Cardiac muscle cell (in vitro differentiated cells and primary cell): ENCODE measurements at regions not wholly inside any gene's neighbourhood (a gene's known extent, or its start where the extent isn't known, plus 50 kb on each side); places are given as distances from the start of the nearest gene placed in this dataset.
A peak's percentile ranks its signal among the peaks of the same experiment; 100 is the strongest.

Experiments
- DNase-seq, 2 donors: peaks; one replicate each; pipeline versions ENCODE4 v3.0.0 to v3.0.0-alpha.2; 2010 to 2017; ENCODE audit warnings: low read depth in 1 of 2, low spot score in 1 of 2
- H3K27ac ChIP-seq: fragments of 200-600 bp; sonication (generic); 2 replicates; pipeline ENCODE4 v1.5.1; 2016
- H3K27me3 ChIP-seq: fragments of 200-600 bp; sonication (generic); 2 replicates; pipeline ENCODE4 v1.6.0; 2016; ENCODE audit warnings: control low read depth
- H3K36me3 ChIP-seq: fragments of 200-600 bp; sonication (generic); 2 replicates; pipeline ENCODE4 v1.5.1; 2016; ENCODE audit warnings: control low read depth
- H3K4me1 ChIP-seq: fragments of 200-600 bp; sonication (generic); 2 replicates; pipeline ENCODE4 v1.8.1; 2017; ENCODE audit warnings: low read depth, mild to moderate bottlenecking, mixed run types
- H3K4me3 ChIP-seq: fragments of 200-600 bp; sonication (generic); 2 replicates; pipeline ENCODE4 v1.5.1; 2016; ENCODE audit warnings: mild to moderate bottlenecking
- H3K9me3 ChIP-seq: fragments of 200-600 bp; sonication (generic); 2 replicates; pipeline ENCODE4 v1.5.1; 2017; ENCODE audit warnings: low read depth, mild to moderate bottlenecking, control low read depth
- CTCF ChIP-seq: IDR thresholded peaks from 2 replicates; pipeline ENCODE4 v1.5.1; 2012; ENCODE audit warnings: low read depth, mild to moderate bottlenecking, low read length

- H3K4me3 ChIP-seq: no peak overlapping the region
- peak in 1 of 2 donors; percentile 80 for DNase-seq
- no peaks in the 10 kb centered on the region for H3K27me3 ChIP-seq
- no peaks in the 10 kb centered on the region for H3K36me3 ChIP-seq
- no peak overlapping the region for H3K27ac ChIP-seq
- H3K9me3 ChIP-seq: no peaks in the 10 kb centered on the region
- TF ChIP-seq CTCF: no peak
- peaks cover 11% of the 10 kb centered on the region for H3K4me1 ChIP-seq
Observed at GRCh38 chr7:132650498-132650897, 74.2 kb upstream of the PLXNA4 start.

GRCh38 chr7:132647311-132647710 is 71.0 kb upstream of the PLXNA4 start:
- Histone ChIP-seq H3K9me3 (no peaks in the 10 kb centered on the region), H3K27me3 (no peaks in the 10 kb centered on the region), H3K4me1 (no peaks in the 10 kb centered on the region), H3K4me3 (no peak overlapping the region), H3K36me3 (no peaks in the 10 kb centered on the region), H3K27ac (no peak overlapping the region)
- TF ChIP-seq CTCF: no peak
- DNase-seq: no peak

GRCh38 chr7:132646052-132646451 is 69.8 kb upstream of the PLXNA4 start:
- H3K9me3 ChIP-seq: no peaks in the 10 kb centered on the region
- no peaks in the 10 kb centered on the region for H3K36me3 ChIP-seq
- peaks cover 6% of the 10 kb centered on the region for H3K4me1 ChIP-seq
- H3K27ac ChIP-seq: no peak overlapping the region
- peak in 1 of 2 donors; percentile 10 for DNase-seq
- no peak overlapping the region for H3K4me3 ChIP-seq
- no peaks in the 10 kb centered on the region for H3K27me3 ChIP-seq
- TF ChIP-seq CTCF: no peak

- peak in 1 of 2 donors; percentile 15 for DNase-seq
- H3K4me3 ChIP-seq: no peak overlapping the region
- no peaks in the 10 kb centered on the region for H3K27me3 ChIP-seq
- TF ChIP-seq CTCF: no peak
- H3K36me3 ChIP-seq: no peaks in the 10 kb centered on the region
- H3K4me1 ChIP-seq: peaks cover 6% of the 10 kb centered on the region
- no peaks in the 10 kb centered on the region for H3K9me3 ChIP-seq
- no peak overlapping the region for H3K27ac ChIP-seq
Observed at GRCh38 chr7:132643302-132643701, 67.0 kb upstream of the PLXNA4 start.

- Histone ChIP-seq H3K4me1 (peaks cover 6% of the 10 kb centered on the region), H3K27me3 (no peaks in the 10 kb centered on the region), H3K27ac (no peak overlapping the region), H3K4me3 (no peak overlapping the region), H3K9me3 (no peaks in the 10 kb centered on the region), H3K36me3 (no peaks in the 10 kb centered on the region)
- no peak for TF ChIP-seq CTCF
- DNase-seq: no peak
Observed at GRCh38 chr7:132641238-132641637, 65.0 kb upstream of the PLXNA4 start.

GRCh38 chr7:132639983-132640382 is 63.7 kb upstream of the PLXNA4 start:
- no peaks in the 10 kb centered on the region for H3K9me3 ChIP-seq
- no peaks in the 10 kb centered on the region for H3K27me3 ChIP-seq
- no peak for DNase-seq
- no peak overlapping the region for H3K27ac ChIP-seq
- TF ChIP-seq CTCF: no peak
- no peaks in the 10 kb centered on the region for H3K36me3 ChIP-seq
- no peak overlapping the region for H3K4me3 ChIP-seq
- H3K4me1 ChIP-seq: peaks cover 6% of the 10 kb centered on the region
